Endodermal cell (in vitro differentiated cells): ENCODE measurements at regions not wholly inside any gene's neighbourhood (a gene's known extent, or its start where the extent isn't known, plus 50 kb on each side); places are given as distances from the start of the nearest gene placed in this dataset.

Source experiments
- DNase-seq: peaks from one replicate; pipeline ENCODE4 v3.0.0-alpha.2; 2017
- H3K27ac ChIP-seq: 2 replicates; pipeline ENCODE4 v1.5.1; 2013; ENCODE audit warnings: mild to moderate bottlenecking, low read depth, low read length, moderate library complexity
- H3K27me3 ChIP-seq: 2 replicates; pipeline ENCODE4 v1.6.1; 2013; ENCODE audit warnings: mild to moderate bottlenecking, low read length, moderate library complexity; ENCODE audit not compliant: insufficient read depth, control insufficient read depth, poor library complexity, severe bottlenecking
- H3K36me3 ChIP-seq: 2 replicates; pipeline ENCODE4 v1.7.0; 2013; ENCODE audit warnings: mild to moderate bottlenecking, low read length, moderate library complexity; ENCODE audit not compliant: control insufficient read depth, insufficient read depth
- H3K4me1 ChIP-seq: one replicate; pipeline ENCODE4 v1.7.0; 2013; ENCODE audit warnings: low read length; ENCODE audit not compliant: control insufficient read depth, insufficient read depth
- H3K4me3 ChIP-seq: 2 replicates; pipeline ENCODE4 v1.5.1; 2013; ENCODE audit warnings: mild to moderate bottlenecking, low read length, moderate library complexity
- H3K9ac ChIP-seq: 2 replicates; pipeline ENCODE4 v1.6.1; 2013; ENCODE audit warnings: mild to moderate bottlenecking, low read length, moderate library complexity; ENCODE audit not compliant: poor library complexity, severe bottlenecking; ENCODE audit errors: extremely low read depth
- H3K9me3 ChIP-seq: 2 replicates; pipeline ENCODE4 v1.6.1; 2013; ENCODE audit warnings: mild to moderate bottlenecking, low read length, moderate library complexity; ENCODE audit not compliant: control insufficient read depth
- H3K27ac Mint-ChIP-seq: 2 replicates; pipeline ENCODE4 v1.8.0; 2020; ENCODE audit warnings: mixed read lengths
- H3K27me3 Mint-ChIP-seq: 2 replicates; pipeline ENCODE4 v1.8.0; 2021; ENCODE audit warnings: mild to moderate bottlenecking, mixed read lengths; ENCODE audit not compliant: insufficient read depth
- H3K36me3 Mint-ChIP-seq: 2 replicates; pipeline ENCODE4 v1.8.0; 2020; ENCODE audit warnings: low read depth, mixed read lengths
- H3K4me1 Mint-ChIP-seq: 2 replicates; pipeline ENCODE4 v1.8.0; 2020; ENCODE audit warnings: mixed read lengths
- H3K4me3 Mint-ChIP-seq: 2 replicates; pipeline ENCODE4 v1.8.0; 2020; ENCODE audit warnings: mild to moderate bottlenecking, moderate library complexity, mixed read lengths
- H3K9me3 Mint-ChIP-seq: 2 replicates; pipeline ENCODE4 v1.8.0; 2020; ENCODE audit warnings: mild to moderate bottlenecking, mixed read lengths
- WGBS, 2 experiments: methylation state at CpG; one replicate each; pipeline versions ENCODE4 v1.1.5 to v1.1.7; 2013; ENCODE audit warnings: missing lambda C conversion rate in 2 of 2, mixed read lengths in 1 of 2; ENCODE audit not compliant: insufficient coverage in 1 of 2, insufficient read length in 1 of 2; 5-methylcytosine and 5-hydroxymethylcytosine counted together
- TF ChIP-seq, protein P1 (sequence below): fragments of 200-600 bp; sonication (generic); conservative IDR thresholded peaks from 2 replicates; pipeline ENCODE4 v1.5.0; 2021; ENCODE audit warnings: antibody characterized with exemption, mild to moderate bottlenecking

DNA sequence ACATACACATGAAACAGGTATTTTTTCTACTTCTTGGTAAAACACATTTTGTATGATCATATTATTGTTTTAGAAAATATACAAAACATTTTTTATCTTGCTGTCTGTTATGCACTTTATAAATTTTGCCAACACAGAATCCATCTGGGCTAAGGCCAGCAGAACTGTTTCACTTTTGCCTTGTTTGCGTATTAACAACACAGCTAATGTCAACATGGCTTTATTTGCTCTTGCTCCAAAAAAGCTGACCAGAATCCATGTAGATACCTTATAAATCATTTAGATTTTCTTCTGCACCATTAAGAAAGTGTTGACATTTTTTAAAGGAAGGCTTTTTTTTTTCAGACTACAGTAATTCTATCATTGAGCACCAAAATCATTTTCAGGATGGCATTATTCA, 58.1 kb upstream of the PGR start:
- Histone ChIP-seq H3K36me3 (no peaks in the 10 kb centered on the region), H3K9me3 (peaks cover 8% of the 10 kb centered on the region), H3K4me3 (no peak overlapping the region), H3K4me1 (no peaks in the 10 kb centered on the region), H3K9ac (no peak overlapping the region), H3K27ac (no peak overlapping the region), H3K27me3 (peaks cover 5% of the 10 kb centered on the region)
- Mint-ChIP-seq H3K4me3 (no peak overlapping the region), H3K9me3 (no peaks in the 10 kb centered on the region), H3K4me1 (peaks cover 5% of the 10 kb centered on the region), H3K27ac (no peak overlapping the region), H3K27me3 (peaks cover 2% of the 10 kb centered on the region), H3K36me3 (no peaks in the 10 kb centered on the region)
- TF ChIP-seq, protein P1, sequence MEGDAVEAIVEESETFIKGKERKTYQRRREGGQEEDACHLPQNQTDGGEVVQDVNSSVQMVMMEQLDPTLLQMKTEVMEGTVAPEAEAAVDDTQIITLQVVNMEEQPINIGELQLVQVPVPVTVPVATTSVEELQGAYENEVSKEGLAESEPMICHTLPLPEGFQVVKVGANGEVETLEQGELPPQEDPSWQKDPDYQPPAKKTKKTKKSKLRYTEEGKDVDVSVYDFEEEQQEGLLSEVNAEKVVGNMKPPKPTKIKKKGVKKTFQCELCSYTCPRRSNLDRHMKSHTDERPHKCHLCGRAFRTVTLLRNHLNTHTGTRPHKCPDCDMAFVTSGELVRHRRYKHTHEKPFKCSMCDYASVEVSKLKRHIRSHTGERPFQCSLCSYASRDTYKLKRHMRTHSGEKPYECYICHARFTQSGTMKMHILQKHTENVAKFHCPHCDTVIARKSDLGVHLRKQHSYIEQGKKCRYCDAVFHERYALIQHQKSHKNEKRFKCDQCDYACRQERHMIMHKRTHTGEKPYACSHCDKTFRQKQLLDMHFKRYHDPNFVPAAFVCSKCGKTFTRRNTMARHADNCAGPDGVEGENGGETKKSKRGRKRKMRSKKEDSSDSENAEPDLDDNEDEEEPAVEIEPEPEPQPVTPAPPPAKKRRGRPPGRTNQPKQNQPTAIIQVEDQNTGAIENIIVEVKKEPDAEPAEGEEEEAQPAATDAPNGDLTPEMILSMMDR = no peak
- DNase-seq = no peak
- 96 to 100% methylated on average over 1 of the region's 1 CpG for WGBS, 2 experiments

GRCh38 chr11:101185985-101186384, 56.4 kb upstream of the PGR start:
- H3K36me3 ChIP-seq = no peaks in the 10 kb centered on the region
- TF ChIP-seq, protein P1 = no peak
- H3K9ac ChIP-seq = no peak overlapping the region
- peaks cover 5% of the 10 kb centered on the region for H3K27me3 ChIP-seq
- DNase-seq = no peak
- H3K4me3 Mint-ChIP-seq = no peak overlapping the region
- peaks cover 20% of the 10 kb centered on the region for H3K9me3 ChIP-seq
- H3K27ac ChIP-seq = no peak overlapping the region
- H3K4me1 ChIP-seq = no peaks in the 10 kb centered on the region
- peaks cover 2% of the 10 kb centered on the region for H3K27me3 Mint-ChIP-seq
- H3K4me1 Mint-ChIP-seq = no peaks in the 10 kb centered on the region
- no peak overlapping the region for H3K27ac Mint-ChIP-seq
- no peaks in the 10 kb centered on the region for H3K36me3 Mint-ChIP-seq
- WGBS, 2 experiments = 94% methylated on average over 1 of the region's 2 CpGs; no CpG with 5 or more reads in 1 of the 2 experiments
- H3K9me3 Mint-ChIP-seq = no peaks in the 10 kb centered on the region
- no peak overlapping the region for H3K4me3 ChIP-seq

DNA sequence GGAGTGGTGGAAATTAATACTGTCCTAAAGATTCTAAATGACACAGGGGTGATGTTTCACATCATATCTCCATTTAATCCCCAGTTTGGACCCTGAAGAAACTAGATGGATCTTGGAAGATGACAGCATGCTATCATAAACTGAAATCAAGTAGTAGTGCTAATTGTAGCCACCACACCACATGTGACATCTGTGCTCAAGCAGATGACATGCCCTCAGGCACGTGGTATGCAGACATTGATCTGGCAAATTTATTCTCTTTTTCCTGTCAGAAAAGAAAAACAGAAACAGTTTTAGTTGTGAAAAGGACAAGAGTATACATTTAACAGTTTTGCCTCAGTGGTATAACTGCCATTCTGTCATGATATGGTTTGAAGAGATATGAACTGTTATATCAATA, 52.9 kb upstream of the PGR start:
- 85 to 90% methylated on average over 1 of the region's 1 CpG for WGBS, 2 experiments
- no peaks in the 10 kb centered on the region for H3K27me3 ChIP-seq
- H3K36me3 ChIP-seq = no peaks in the 10 kb centered on the region
- H3K4me3 ChIP-seq = no peak overlapping the region
- Mint-ChIP-seq H3K27ac (no peak overlapping the region), H3K36me3 (no peaks in the 10 kb centered on the region), H3K27me3 (peaks cover 2% of the 10 kb centered on the region), H3K4me3 (no peak overlapping the region), H3K4me1 (no peaks in the 10 kb centered on the region), H3K9me3 (no peaks in the 10 kb centered on the region)
- H3K9ac ChIP-seq = no peak overlapping the region
- no peak for DNase-seq
- TF ChIP-seq, protein P1 = no peak
- peaks cover 12% of the 10 kb centered on the region for H3K9me3 ChIP-seq
- H3K27ac ChIP-seq = no peak overlapping the region
- no peaks in the 10 kb centered on the region for H3K4me1 ChIP-seq
